SK-N-SH treated with all-trans-retinoic acid at 6 μM for 48 hours (cell line): ENCODE measurements at regions not wholly inside any gene's neighbourhood (a gene's known extent, or its start where the extent isn't known, plus 50 kb on each side); places are given as distances from the start of the nearest gene placed in this dataset.

Experiments used
- ATAC-seq: fragments of 200-7000 bp; cut with Tn5 transposase; 3 replicates; pipeline ENCODE4 v1.9.1; 2020; ENCODE audit warnings: mild to moderate bottlenecking, moderate library complexity
- ARNTL ChIP-seq: fragments of 450-650 bp; formaldehyde crosslinking; IDR thresholded peaks from 2 replicates; pipeline ENCODE4 v1.5.0; 2020; ENCODE audit warnings: low read depth, mild to moderate bottlenecking, moderate library complexity, borderline replicate concordance
- BACH2 ChIP-seq: fragments of 250-450 bp; sonication (Bioruptor Pico); IDR thresholded peaks from 2 replicates; pipeline ENCODE4 v1.9.0; 2021; ENCODE audit warnings: mild to moderate bottlenecking, borderline replicate concordance
- CSDC2 ChIP-seq: fragments of 250-450 bp; sonication (Bioruptor Pico); IDR thresholded peaks from 2 replicates; pipeline ENCODE4 v1.5.0; 2020; ENCODE audit warnings: mild to moderate bottlenecking, moderate library complexity
- ESRRG ChIP-seq: fragments of 250-450 bp; sonication (Bioruptor Pico); IDR thresholded peaks from 2 replicates; pipeline ENCODE4 v1.6.1; 2021; ENCODE audit warnings: mild to moderate bottlenecking
- ISL1 ChIP-seq: fragments of 250-450 bp; sonication (Bioruptor Pico); IDR thresholded peaks from 2 replicates; pipeline ENCODE4 v2.1.2; 2022; ENCODE audit warnings: mild to moderate bottlenecking, moderate library complexity
- PPARA ChIP-seq: fragments of 250-450 bp; sonication (Bioruptor Pico); IDR thresholded peaks from 2 replicates; pipeline ENCODE4 v1.5.0; 2020; ENCODE audit warnings: mild to moderate bottlenecking, borderline replicate concordance
- RARB ChIP-seq: fragments of 250-450 bp; sonication (Bioruptor Pico); IDR thresholded peaks from 2 replicates; pipeline ENCODE4 v1.8.0; 2021; ENCODE audit warnings: mild to moderate bottlenecking, moderate library complexity
- SNAI2 ChIP-seq: fragments of 250-450 bp; sonication (Bioruptor Pico); IDR thresholded peaks from 2 replicates; pipeline ENCODE4 v1.5.0; 2020; ENCODE audit warnings: mild to moderate bottlenecking, moderate library complexity
- TCF4 ChIP-seq: fragments of 250-450 bp; sonication (Bioruptor Pico); IDR thresholded peaks from 2 replicates; pipeline ENCODE4 v1.8.0; 2021; ENCODE audit warnings: mild to moderate bottlenecking, moderate library complexity, borderline replicate concordance
- TOX ChIP-seq: fragments of 250-450 bp; sonication (Bioruptor Pico); IDR thresholded peaks from 2 replicates; pipeline ENCODE4 v1.8.0; 2021; ENCODE audit warnings: mild to moderate bottlenecking, moderate library complexity, borderline replicate concordance
- ZC3H10 ChIP-seq: fragments of 250-450 bp; sonication (Bioruptor Pico); IDR thresholded peaks from 2 replicates; pipeline ENCODE4 v1.5.1; 2021; ENCODE audit warnings: mild to moderate bottlenecking, moderate library complexity
- ZFP3 ChIP-seq: fragments of 250-450 bp; sonication (Bioruptor Pico); IDR thresholded peaks from 2 replicates; pipeline ENCODE4 v1.5.0; 2020; ENCODE audit warnings: mild to moderate bottlenecking, moderate library complexity
- ZFP30 ChIP-seq: fragments of 450-650 bp; formaldehyde crosslinking; IDR thresholded peaks from 2 replicates; pipeline ENCODE4 v1.5.0; 2022; ENCODE audit warnings: mild to moderate bottlenecking, moderate library complexity
- ZNF565 ChIP-seq: fragments of 450-650 bp; formaldehyde crosslinking; conservative IDR thresholded peaks from 2 replicates; pipeline ENCODE4 v1.5.0; 2020; ENCODE audit warnings: low read depth, mild to moderate bottlenecking, moderate library complexity
- ZNF70 ChIP-seq: fragments of 450-650 bp; formaldehyde crosslinking; IDR thresholded peaks from 2 replicates; pipeline ENCODE4 v1.5.0; 2020; ENCODE audit warnings: mild to moderate bottlenecking, moderate library complexity
- TF ChIP-seq, protein P1 (sequence below): fragments of 250-450 bp; sonication (Bioruptor Pico); IDR thresholded peaks from 2 replicates; pipeline ENCODE4 v1.5.1; 2020; ENCODE audit warnings: low read depth, mild to moderate bottlenecking, moderate library complexity
- TF ChIP-seq, protein P2 (sequence below): fragments of 250-450 bp; sonication (Bioruptor Pico); IDR thresholded peaks from 2 replicates; pipeline ENCODE4 v1.8.0; 2020; ENCODE audit warnings: mild to moderate bottlenecking, moderate library complexity, borderline replicate concordance
- TF ChIP-seq, protein P3 (sequence below): fragments of 250-450 bp; sonication (Bioruptor Pico); IDR thresholded peaks from 2 replicates; pipeline ENCODE4 v1.8.0; 2021; ENCODE audit warnings: low read depth, mild to moderate bottlenecking, moderate library complexity, borderline replicate concordance
- TF ChIP-seq, protein P4 (sequence below): fragments of 250-450 bp; sonication (Bioruptor Pico); IDR thresholded peaks from 2 replicates; pipeline ENCODE4 v1.5.1; 2021; ENCODE audit warnings: mild to moderate bottlenecking, moderate library complexity

DNA sequence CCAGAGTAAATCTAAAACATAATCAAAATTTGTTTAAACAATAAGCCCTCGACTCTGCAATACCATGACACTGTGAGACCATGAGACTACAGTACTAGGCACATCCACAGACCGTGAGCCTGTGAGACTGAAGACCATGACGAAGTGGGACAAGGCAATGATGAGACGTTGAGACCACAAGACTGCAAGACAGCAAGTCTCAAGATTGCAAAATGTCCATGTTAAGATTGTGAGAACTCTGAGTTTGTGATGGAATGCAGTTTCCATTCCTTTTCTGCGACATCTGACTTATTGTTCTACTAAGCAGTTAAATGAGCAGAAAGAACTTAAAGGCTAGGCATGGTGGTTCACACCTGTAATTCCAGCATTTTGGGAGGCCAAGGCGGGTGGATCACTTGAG is 102.1 kb upstream of the PHACTR1 start:
- TF ChIP-seq, protein P1, sequence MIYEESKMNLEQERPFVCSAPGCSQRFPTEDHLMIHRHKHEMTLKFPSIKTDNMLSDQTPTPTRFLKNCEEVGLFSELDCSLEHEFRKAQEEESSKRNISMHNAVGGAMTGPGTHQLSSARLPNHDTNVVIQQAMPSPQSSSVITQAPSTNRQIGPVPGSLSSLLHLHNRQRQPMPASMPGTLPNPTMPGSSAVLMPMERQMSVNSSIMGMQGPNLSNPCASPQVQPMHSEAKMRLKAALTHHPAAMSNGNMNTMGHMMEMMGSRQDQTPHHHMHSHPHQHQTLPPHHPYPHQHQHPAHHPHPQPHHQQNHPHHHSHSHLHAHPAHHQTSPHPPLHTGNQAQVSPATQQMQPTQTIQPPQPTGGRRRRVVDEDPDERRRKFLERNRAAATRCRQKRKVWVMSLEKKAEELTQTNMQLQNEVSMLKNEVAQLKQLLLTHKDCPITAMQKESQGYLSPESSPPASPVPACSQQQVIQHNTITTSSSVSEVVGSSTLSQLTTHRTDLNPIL (CRISPR knock-in tag) = no peak
- no peak for TF ChIP-seq ARNTL (CRISPR knock-in tag)
- no peak for TF ChIP-seq ZNF565 (CRISPR knock-in tag)
- no peak for TF ChIP-seq ZFP30 (CRISPR knock-in tag)
- no peak for TF ChIP-seq TCF4 (CRISPR knock-in tag)
- no peak for TF ChIP-seq TOX (CRISPR knock-in tag)
- no peak for TF ChIP-seq RARB (CRISPR knock-in tag)
- TF ChIP-seq ESRRG = no peak
- TF ChIP-seq ZFP3 (CRISPR knock-in tag) = no peak
- ATAC-seq = no peak

DNA sequence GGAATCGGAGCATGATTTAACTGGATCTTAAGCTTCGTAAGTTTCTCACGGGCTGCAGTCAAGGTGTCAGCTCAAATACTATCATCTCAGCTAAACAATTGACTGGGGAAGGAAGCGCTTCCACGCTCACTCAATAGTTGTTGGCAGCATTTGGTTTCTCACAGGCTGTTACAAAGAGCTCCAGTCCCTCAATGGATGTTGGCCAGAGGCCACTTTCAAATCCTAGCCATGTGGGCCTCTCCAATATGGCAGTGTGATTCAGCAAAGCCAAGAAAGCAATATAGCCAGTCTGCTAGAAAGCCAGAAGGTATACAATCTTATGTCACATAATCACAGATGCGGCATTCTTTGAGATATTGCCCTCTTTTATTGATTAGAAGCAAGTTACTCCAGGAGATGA is 98.3 kb upstream of the PHACTR1 start:
- no peak for ATAC-seq
- TF ChIP-seq TCF4 (CRISPR knock-in tag) = no peak
- no peak for TF ChIP-seq ARNTL (CRISPR knock-in tag)
- TF ChIP-seq, protein P1 (CRISPR knock-in tag) = no peak
- no peak for TF ChIP-seq SNAI2 (CRISPR knock-in tag)
- no peak for TF ChIP-seq TOX (CRISPR knock-in tag)
- no peak for TF ChIP-seq ZC3H10 (CRISPR knock-in tag)
- TF ChIP-seq PPARA (CRISPR knock-in tag) = no peak
- TF ChIP-seq, protein P2, sequence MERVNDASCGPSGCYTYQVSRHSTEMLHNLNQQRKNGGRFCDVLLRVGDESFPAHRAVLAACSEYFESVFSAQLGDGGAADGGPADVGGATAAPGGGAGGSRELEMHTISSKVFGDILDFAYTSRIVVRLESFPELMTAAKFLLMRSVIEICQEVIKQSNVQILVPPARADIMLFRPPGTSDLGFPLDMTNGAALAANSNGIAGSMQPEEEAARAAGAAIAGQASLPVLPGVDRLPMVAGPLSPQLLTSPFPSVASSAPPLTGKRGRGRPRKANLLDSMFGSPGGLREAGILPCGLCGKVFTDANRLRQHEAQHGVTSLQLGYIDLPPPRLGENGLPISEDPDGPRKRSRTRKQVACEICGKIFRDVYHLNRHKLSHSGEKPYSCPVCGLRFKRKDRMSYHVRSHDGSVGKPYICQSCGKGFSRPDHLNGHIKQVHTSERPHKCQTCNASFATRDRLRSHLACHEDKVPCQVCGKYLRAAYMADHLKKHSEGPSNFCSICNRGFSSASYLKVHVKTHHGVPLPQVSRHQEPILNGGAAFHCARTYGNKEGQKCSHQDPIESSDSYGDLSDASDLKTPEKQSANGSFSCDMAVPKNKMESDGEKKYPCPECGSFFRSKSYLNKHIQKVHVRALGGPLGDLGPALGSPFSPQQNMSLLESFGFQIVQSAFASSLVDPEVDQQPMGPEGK (CRISPR knock-in tag) = no peak
- TF ChIP-seq CSDC2 (CRISPR knock-in tag) = no peak
- TF ChIP-seq ZNF565 (CRISPR knock-in tag) = no peak
- TF ChIP-seq ISL1 (CRISPR knock-in tag) = no peak
- TF ChIP-seq ZNF70 (CRISPR knock-in tag) = no peak
- TF ChIP-seq, protein P3, sequence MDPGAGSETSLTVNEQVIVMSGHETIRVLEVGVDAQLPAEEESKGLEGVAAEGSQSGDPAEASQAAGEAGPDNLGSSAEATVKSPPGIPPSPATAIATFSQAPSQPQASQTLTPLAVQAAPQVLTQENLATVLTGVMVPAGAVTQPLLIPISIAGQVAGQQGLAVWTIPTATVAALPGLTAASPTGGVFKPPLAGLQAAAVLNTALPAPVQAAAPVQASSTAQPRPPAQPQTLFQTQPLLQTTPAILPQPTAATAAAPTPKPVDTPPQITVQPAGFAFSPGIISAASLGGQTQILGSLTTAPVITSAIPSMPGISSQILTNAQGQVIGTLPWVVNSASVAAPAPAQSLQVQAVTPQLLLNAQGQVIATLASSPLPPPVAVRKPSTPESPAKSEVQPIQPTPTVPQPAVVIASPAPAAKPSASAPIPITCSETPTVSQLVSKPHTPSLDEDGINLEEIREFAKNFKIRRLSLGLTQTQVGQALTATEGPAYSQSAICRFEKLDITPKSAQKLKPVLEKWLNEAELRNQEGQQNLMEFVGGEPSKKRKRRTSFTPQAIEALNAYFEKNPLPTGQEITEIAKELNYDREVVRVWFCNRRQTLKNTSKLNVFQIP (CRISPR knock-in tag) = no peak

DNA sequence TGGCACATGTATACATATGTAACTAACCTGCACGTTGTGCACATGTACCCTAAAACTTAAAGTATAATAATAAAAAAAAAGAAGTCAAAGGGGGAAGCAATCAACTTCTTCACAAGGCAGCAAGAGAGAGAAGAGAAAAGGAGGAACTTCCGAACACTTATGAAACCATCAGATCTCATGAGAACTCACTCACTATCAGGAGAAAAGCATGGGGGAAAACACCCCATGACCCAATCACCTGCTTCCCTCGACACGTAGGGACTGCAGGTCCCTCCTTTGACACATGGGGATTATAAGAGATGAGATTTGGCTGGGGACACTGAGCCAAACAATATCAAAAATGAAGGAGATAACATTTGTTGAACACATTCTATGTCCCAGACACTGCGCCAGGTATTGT is 94.8 kb upstream of the PHACTR1 start:
- TF ChIP-seq ARNTL (CRISPR knock-in tag) (no peak), ZFP3 (CRISPR knock-in tag) (no peak), ISL1 (CRISPR knock-in tag) (no peak)
- no peak for ATAC-seq

DNA sequence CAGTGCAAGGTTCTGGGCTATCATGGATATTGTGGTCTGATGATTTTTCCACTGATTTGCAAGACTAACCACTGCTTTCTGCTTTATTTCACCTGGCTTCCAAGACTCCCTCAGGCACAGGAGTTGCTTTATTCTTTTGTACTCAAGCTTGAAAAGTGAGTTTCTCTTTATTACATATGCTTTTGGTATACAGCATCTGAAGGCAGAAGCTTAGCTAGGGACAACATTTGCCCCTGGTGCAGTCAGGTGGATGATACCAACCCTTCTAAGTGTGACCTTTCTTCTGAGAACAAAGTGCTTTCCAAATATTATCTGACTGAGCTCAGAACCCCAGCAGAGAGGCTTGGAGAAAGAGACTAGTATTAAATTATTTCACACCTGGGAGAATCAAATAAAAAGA is 94.0 kb upstream of the PHACTR1 start:
- ATAC-seq = no peak
- TF ChIP-seq RARB (CRISPR knock-in tag) (no peak), TCF4 (CRISPR knock-in tag) (no peak), ZFP30 (CRISPR knock-in tag) (no peak), BACH2 (CRISPR knock-in tag) (no peak), SNAI2 (CRISPR knock-in tag) (no peak)
- TF ChIP-seq, protein P4, sequence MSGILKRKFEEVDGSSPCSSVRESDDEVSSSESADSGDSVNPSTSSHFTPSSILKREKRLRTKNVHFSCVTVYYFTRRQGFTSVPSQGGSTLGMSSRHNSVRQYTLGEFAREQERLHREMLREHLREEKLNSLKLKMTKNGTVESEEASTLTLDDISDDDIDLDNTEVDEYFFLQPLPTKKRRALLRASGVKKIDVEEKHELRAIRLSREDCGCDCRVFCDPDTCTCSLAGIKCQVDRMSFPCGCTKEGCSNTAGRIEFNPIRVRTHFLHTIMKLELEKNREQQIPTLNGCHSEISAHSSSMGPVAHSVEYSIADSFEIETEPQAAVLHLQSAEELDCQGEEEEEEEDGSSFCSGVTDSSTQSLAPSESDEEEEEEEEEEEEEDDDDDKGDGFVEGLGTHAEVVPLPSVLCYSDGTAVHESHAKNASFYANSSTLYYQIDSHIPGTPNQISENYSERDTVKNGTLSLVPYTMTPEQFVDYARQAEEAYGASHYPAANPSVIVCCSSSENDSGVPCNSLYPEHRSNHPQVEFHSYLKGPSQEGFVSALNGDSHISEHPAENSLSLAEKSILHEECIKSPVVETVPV (CRISPR knock-in tag) = no peak
